Activated naive CD4-positive, alpha-beta T cell treated with anti-CD3 and anti-CD28 coated beads, Interleukin-2, amount 10 ng/mL, durations not matched to agents 7 days and 5 days (primary cell): ENCODE measurements at regions not wholly inside any gene's neighbourhood (a gene's known extent, or its start where the extent isn't known, plus 50 kb on each side); places are given as distances from the start of the nearest gene placed in this dataset.
"Not testable (repeated sequence)": the region's sequence is repeated elsewhere in the genome, so short reads cannot be mapped to it uniquely, and the experiment has no call there.

Experiments
- CTCF ChIA-PET: fragments of 350-600 bp; sonication (Branson Sonifier 250); formaldehyde crosslinking; loops from one replicate; lab custom pipeline; 2021; ENCODE audit warnings: antibody characterized with exemption; lab: Charles Lee
- DNase-seq: peaks from one replicate; pipeline ENCODE4 v3.0.0-alpha.2; 2020
- H3K27ac Mint-ChIP-seq: one replicate; pipeline ENCODE4 v1.8.0; 2021; ENCODE audit warnings: mild to moderate bottlenecking, moderate library complexity, mixed read lengths
- H3K27me3 Mint-ChIP-seq: one replicate; pipeline ENCODE4 v1.8.0; 2021; ENCODE audit warnings: mild to moderate bottlenecking, mixed read lengths
- H3K36me3 Mint-ChIP-seq: one replicate; pipeline ENCODE4 v1.8.0; 2021; ENCODE audit warnings: mixed read lengths
- H3K4me1 Mint-ChIP-seq: one replicate; pipeline ENCODE4 v1.8.0; 2021; ENCODE audit warnings: mixed read lengths
- H3K4me3 Mint-ChIP-seq: one replicate; pipeline ENCODE4 v1.8.0; 2021; ENCODE audit warnings: mild to moderate bottlenecking, moderate library complexity, mixed read lengths
- H3K9me3 Mint-ChIP-seq: one replicate; pipeline ENCODE4 v1.8.0; 2021; ENCODE audit warnings: mixed read lengths

GRCh38 chr5:67770431-67771025 is 445.0 kb upstream of the PIK3R1 start:
- Mint-ChIP-seq H3K36me3 (no peaks in the 10 kb centered on the region), H3K9me3 (no peaks in the 10 kb centered on the region), H3K4me3 (no peak overlapping the region), H3K27ac (no peak overlapping the region), H3K27me3 (no peaks in the 10 kb centered on the region), H3K4me1 (no peaks in the 10 kb centered on the region)
- CTCF ChIA-PET = no interaction called here
- DNase-seq = no peak

GRCh38 chr5:67765697-67766096 is 449.9 kb upstream of the PIK3R1 start:
- Mint-ChIP-seq H3K27me3 (no peaks in the 10 kb centered on the region), H3K9me3 (peaks cover 4% of the 10 kb centered on the region), H3K36me3 (no peaks in the 10 kb centered on the region), H3K4me1 (no peaks in the 10 kb centered on the region), H3K4me3 (no peak overlapping the region), H3K27ac (no peak overlapping the region)
- DNase-seq = no peak
- CTCF ChIA-PET = no interaction called here

GRCh38 chr5:67757771-67758170 is 457.8 kb upstream of the PIK3R1 start:
- H3K36me3 Mint-ChIP-seq, H3K4me1 Mint-ChIP-seq, H3K27ac Mint-ChIP-seq, DNase-seq, CTCF ChIA-PET, H3K27me3 Mint-ChIP-seq, H3K4me3 Mint-ChIP-seq, H3K9me3 Mint-ChIP-seq: not testable (repeated sequence)

GRCh38 chr5:67752357-67752708 is 463.2 kb upstream of the PIK3R1 start:
- peaks cover 4% of the 10 kb centered on the region for H3K9me3 Mint-ChIP-seq

GRCh38 chr5:67748165-67748690 is 467.3 kb upstream of the PIK3R1 start:
- no peak overlapping the region for H3K4me3 Mint-ChIP-seq
- no peak for DNase-seq
- CTCF ChIA-PET = no interaction called here
- peaks cover 3% of the 10 kb centered on the region for H3K9me3 Mint-ChIP-seq
- H3K27ac Mint-ChIP-seq = no peak overlapping the region
- H3K4me1 Mint-ChIP-seq = no peaks in the 10 kb centered on the region
- H3K36me3 Mint-ChIP-seq = no peaks in the 10 kb centered on the region
- H3K27me3 Mint-ChIP-seq = no peaks in the 10 kb centered on the region

More at GRCh38 chr5:67752357-67752708, 463.2 kb upstream of the PIK3R1 start:
- no peaks in the 10 kb centered on the region for H3K4me1 Mint-ChIP-seq
- no peak overlapping the region for H3K27ac Mint-ChIP-seq
- no peak overlapping the region for H3K4me3 Mint-ChIP-seq
- CTCF ChIA-PET = no interaction called here
- DNase-seq = no peak
- H3K36me3 Mint-ChIP-seq = no peaks in the 10 kb centered on the region
- no peaks in the 10 kb centered on the region for H3K27me3 Mint-ChIP-seq

- no peaks in the 10 kb centered on the region for H3K36me3 Mint-ChIP-seq
- H3K4me1 Mint-ChIP-seq = no peaks in the 10 kb centered on the region
- H3K27me3 Mint-ChIP-seq = no peaks in the 10 kb centered on the region
- CTCF ChIA-PET = no interaction called here
- H3K27ac Mint-ChIP-seq = no peak overlapping the region
- DNase-seq = no peak
- peaks cover 3% of the 10 kb centered on the region for H3K9me3 Mint-ChIP-seq
- H3K4me3 Mint-ChIP-seq = no peak overlapping the region
Measured at GRCh38 chr5:67747096-67747495, 468.5 kb upstream of the PIK3R1 start.

GRCh38 chr5:67746608-67747007 is 468.9 kb upstream of the PIK3R1 start:
- CTCF ChIA-PET, H3K27ac Mint-ChIP-seq, H3K4me3 Mint-ChIP-seq, H3K9me3 Mint-ChIP-seq, H3K4me1 Mint-ChIP-seq, DNase-seq, H3K36me3 Mint-ChIP-seq, H3K27me3 Mint-ChIP-seq: not testable (repeated sequence)

- CTCF ChIA-PET = no interaction called here
- no peak overlapping the region for H3K27ac Mint-ChIP-seq
- no peaks in the 10 kb centered on the region for H3K36me3 Mint-ChIP-seq
- H3K4me3 Mint-ChIP-seq = no peak overlapping the region
- peaks cover 3% of the 10 kb centered on the region for H3K9me3 Mint-ChIP-seq
- H3K27me3 Mint-ChIP-seq = no peaks in the 10 kb centered on the region
- no peak for DNase-seq
- H3K4me1 Mint-ChIP-seq = no peaks in the 10 kb centered on the region
Measured at GRCh38 chr5:67746103-67746502, 469.5 kb upstream of the PIK3R1 start.

GRCh38 chr5:67732921-67733320 is 482.6 kb upstream of the PIK3R1 start:
- H3K4me3 Mint-ChIP-seq = no peak overlapping the region
- CTCF ChIA-PET = no interaction called here
- no peaks in the 10 kb centered on the region for H3K36me3 Mint-ChIP-seq
- no peak overlapping the region for H3K27ac Mint-ChIP-seq
- H3K27me3 Mint-ChIP-seq = no peaks in the 10 kb centered on the region
- DNase-seq = no peak
- no peaks in the 10 kb centered on the region for H3K9me3 Mint-ChIP-seq
- no peaks in the 10 kb centered on the region for H3K4me1 Mint-ChIP-seq

GRCh38 chr5:67732471-67732870 is 483.1 kb upstream of the PIK3R1 start:
- no peak overlapping the region for H3K27ac Mint-ChIP-seq
- no peak for DNase-seq
- H3K27me3 Mint-ChIP-seq = no peaks in the 10 kb centered on the region
- no peak overlapping the region for H3K4me3 Mint-ChIP-seq
- H3K4me1 Mint-ChIP-seq = no peaks in the 10 kb centered on the region
- CTCF ChIA-PET = no interaction called here
- no peaks in the 10 kb centered on the region for H3K9me3 Mint-ChIP-seq
- no peaks in the 10 kb centered on the region for H3K36me3 Mint-ChIP-seq

GRCh38 chr5:67731886-67732285 is 483.7 kb upstream of the PIK3R1 start:
- H3K27me3 Mint-ChIP-seq = no peaks in the 10 kb centered on the region
- CTCF ChIA-PET = no interaction called here
- no peaks in the 10 kb centered on the region for H3K4me1 Mint-ChIP-seq
- DNase-seq = no peak
- no peak overlapping the region for H3K27ac Mint-ChIP-seq
- H3K4me3 Mint-ChIP-seq = no peak overlapping the region
- H3K9me3 Mint-ChIP-seq = no peaks in the 10 kb centered on the region
- no peaks in the 10 kb centered on the region for H3K36me3 Mint-ChIP-seq

GRCh38 chr5:67730917-67731474 is 484.6 kb upstream of the PIK3R1 start:
- Mint-ChIP-seq H3K27me3 (no peaks in the 10 kb centered on the region), H3K27ac (no peak overlapping the region), H3K9me3 (no peaks in the 10 kb centered on the region), H3K36me3 (no peaks in the 10 kb centered on the region), H3K4me3 (no peak overlapping the region), H3K4me1 (no peaks in the 10 kb centered on the region)
- DNase-seq = no peak
- CTCF ChIA-PET = interaction anchor here (0.7 kb wide), 1 partner anchor 20 kb away, joined by 3 read pairs; no protein-coding TSS in a partner anchor

GRCh38 chr5:67728326-67728890 is 487.1 kb upstream of the PIK3R1 start:
- Mint-ChIP-seq H3K4me3 (no peak overlapping the region), H3K27me3 (no peaks in the 10 kb centered on the region)
- CTCF ChIA-PET = no interaction called here

GRCh38 chr5:67725604-67726003 is 490.0 kb upstream of the PIK3R1 start:
- DNase-seq = no peak
- H3K4me3 Mint-ChIP-seq = no peak overlapping the region
- H3K9me3 Mint-ChIP-seq = no peaks in the 10 kb centered on the region
- no peaks in the 10 kb centered on the region for H3K36me3 Mint-ChIP-seq
- H3K27ac Mint-ChIP-seq = no peak overlapping the region
- no peaks in the 10 kb centered on the region for H3K4me1 Mint-ChIP-seq
- H3K27me3 Mint-ChIP-seq = no peaks in the 10 kb centered on the region
- CTCF ChIA-PET = no interaction called here

More at GRCh38 chr5:67728326-67728890, 487.1 kb upstream of the PIK3R1 start:
- Mint-ChIP-seq H3K9me3 (no peaks in the 10 kb centered on the region), H3K4me1 (no peaks in the 10 kb centered on the region), H3K27ac (no peak overlapping the region), H3K36me3 (no peaks in the 10 kb centered on the region)
- no peak for DNase-seq
